ENCODE measurements at regions not wholly inside any gene's neighbourhood (a gene's known extent, or its start where the extent isn't known, plus 50 kb on each side); places are given as distances from the start of the nearest gene placed in this dataset.

- no peak for TF ChIP-seq CTCF (IDR thresholded peaks at IDR 0.05)
- no peak for TF ChIP-seq TCF7L2 (IDR thresholded peaks at IDR 0.05; ENCODE audit: low read depth, low read length)
These were observed 1402.6 kb downstream of the FAM181B start for GRCh38 chr11:81331088-81331487.

Data from Panc1 (cell line).